Left lobe of liver (tissue), 2 donors: ENCODE measurements at regions not wholly inside any gene's neighbourhood (a gene's known extent, or its start where the extent isn't known, plus 50 kb on each side); places are given as distances from the start of the nearest gene placed in this dataset.
"Not testable (repeated sequence)": the region's sequence is repeated elsewhere in the genome, so short reads cannot be mapped to it uniquely, and the experiment has no call there.

Experiments
- ATAC-seq: fragments of 200-7000 bp; cut with Tn5 transposase; one replicate; pipeline ENCODE4 v1.9.1; 2020; ENCODE audit warnings: mild to moderate bottlenecking, moderate library complexity
- DNase-seq: peaks from one replicate; pipeline ENCODE4 v3.0.0-alpha.2; 2020; ENCODE audit warnings: low spot score
- donor health status: DM: no; HTN: no; CAD: no; lungs with moderate emphysema.
- donor health status: DM: no; HTN: yes; CAD: no.

GRCh38 chr16:60608971-60609370 is 1427.3 kb downstream of the CDH8 start:
- ATAC-seq = no peak
- no peak for DNase-seq

- not testable (repeated sequence) for DNase-seq, ATAC-seq
Observed at GRCh38 chr16:60605652-60606051, 1430.6 kb downstream of the CDH8 start.

- ATAC-seq = no peak
- DNase-seq = no peak
Observed at GRCh38 chr16:60605176-60605575, 1431.1 kb downstream of the CDH8 start.

GRCh38 chr16:60586493-60586892 is 1449.7 kb downstream of the CDH8 start:
- ATAC-seq (no peak), DNase-seq (no peak)

GRCh38 chr16:60582528-60582927 is 1453.7 kb downstream of the CDH8 start:
- no peak for ATAC-seq
- no peak for DNase-seq

GRCh38 chr16:60566901-60567300 is 1469.3 kb downstream of the CDH8 start:
- ATAC-seq = no peak

GRCh38 chr16:60564588-60564987 is 1471.7 kb downstream of the CDH8 start:
- ATAC-seq = no peak
- DNase-seq = no peak

More at GRCh38 chr16:60566901-60567300, 1469.3 kb downstream of the CDH8 start:
- no peak for DNase-seq

GRCh38 chr16:60563166-60563565 is 1473.1 kb downstream of the CDH8 start:
- no peak for DNase-seq
- no peak for ATAC-seq

- DNase-seq = no peak
- no peak for ATAC-seq
Observed at GRCh38 chr16:60558936-60559335, 1477.3 kb downstream of the CDH8 start.

- no peak for ATAC-seq
- no peak for DNase-seq
Observed at GRCh38 chr16:60553090-60553757, 1483.0 kb downstream of the CDH8 start.

GRCh38 chr16:60541535-60541934 is 1494.7 kb downstream of the CDH8 start:
- ATAC-seq (no peak), DNase-seq (no peak)

GRCh38 chr16:60510941-60511340 is 1525.3 kb downstream of the CDH8 start:
- no peak for ATAC-seq
- no peak for DNase-seq

GRCh38 chr16:60510208-60510607 is 1526.0 kb downstream of the CDH8 start:
- ATAC-seq = no peak
- no peak for DNase-seq

GRCh38 chr16:60491273-60491672 is 1545.0 kb downstream of the CDH8 start:
- no peak for ATAC-seq
- no peak for DNase-seq

GRCh38 chr16:60485872-60486489 is 1550.3 kb downstream of the CDH8 start:
- ATAC-seq (peak; percentile 71), DNase-seq (no peak)

GRCh38 chr16:60484901-60485300 is 1551.3 kb downstream of the CDH8 start:
- no peak for ATAC-seq
- DNase-seq = no peak

- ATAC-seq = no peak
- no peak for DNase-seq
Observed at GRCh38 chr16:60481591-60481990, 1554.6 kb downstream of the CDH8 start.

GRCh38 chr16:60478810-60479209 is 1557.4 kb downstream of the CDH8 start:
- ATAC-seq (no peak), DNase-seq (no peak)

- DNase-seq (no peak), ATAC-seq (no peak)
Observed at GRCh38 chr16:60463986-60464385, 1572.3 kb downstream of the CDH8 start.

GRCh38 chr16:60459463-60459862 is 1576.8 kb downstream of the CDH8 start:
- no peak for ATAC-seq
- no peak for DNase-seq

GRCh38 chr16:60458255-60458654 is 1578.0 kb downstream of the CDH8 start:
- ATAC-seq = no peak
- no peak for DNase-seq

- ATAC-seq (no peak), DNase-seq (no peak)
Observed at GRCh38 chr16:60452646-60453045, 1583.6 kb downstream of the CDH8 start.

GRCh38 chr16:60438894-60439293 is 1597.3 kb downstream of the CDH8 start:
- DNase-seq = no peak
- ATAC-seq = no peak
